Osteoblast (primary cell): ENCODE measurements at regions not wholly inside any gene's neighbourhood (a gene's known extent, or its start where the extent isn't known, plus 50 kb on each side); places are given as distances from the start of the nearest gene placed in this dataset.
"Not testable (repeated sequence)": the region's sequence is repeated elsewhere in the genome, so short reads cannot be mapped to it uniquely, and the experiment has no call there.

ENCODE experiments used
- DNase-seq: peaks from one replicate; pipeline ENCODE4 v3.0.0; 2011; ENCODE audit warnings: low spot score, mixed read lengths; ENCODE audit not compliant: insufficient read length; ENCODE audit errors: missing footprints
- H2AFZ ChIP-seq: 2 replicates; pipeline ENCODE4 v1.6.0; 2011; ENCODE audit warnings: mild to moderate bottlenecking, low read length
- H3K27ac ChIP-seq: 2 replicates; pipeline ENCODE4 v1.5.1; 2011; ENCODE audit warnings: mild to moderate bottlenecking, low read depth, low read length, moderate library complexity
- H3K27me3 ChIP-seq: 2 replicates; pipeline ENCODE4 v1.6.0; 2012; ENCODE audit warnings: mild to moderate bottlenecking, control low read depth, inconsistent platforms, low read length, moderate library complexity; ENCODE audit not compliant: insufficient read depth
- H3K36me3 ChIP-seq: 2 replicates; pipeline ENCODE4 v1.5.1; 2011; ENCODE audit warnings: mild to moderate bottlenecking, low read length, control low read depth, moderate library complexity; ENCODE audit not compliant: insufficient read depth
- H3K4me1 ChIP-seq: 2 replicates; pipeline ENCODE4 v1.5.1; 2011; ENCODE audit warnings: mild to moderate bottlenecking, low read length, control low read depth, moderate library complexity; ENCODE audit not compliant: insufficient read depth
- H3K4me2 ChIP-seq: 2 replicates; pipeline ENCODE4 v1.6.0; 2011; ENCODE audit warnings: mild to moderate bottlenecking, low read length; ENCODE audit not compliant: insufficient read depth
- H3K4me3 ChIP-seq: fragments of 200-600 bp; sonication (generic); 3 replicates; pipeline ENCODE4 v1.5.1; 2012; ENCODE audit warnings: mild to moderate bottlenecking, low read length, inconsistent platforms; ENCODE audit not compliant: insufficient read depth
- H3K79me2 ChIP-seq: 2 replicates; pipeline ENCODE4 v1.6.0; 2012; ENCODE audit warnings: mild to moderate bottlenecking, low read length, control low read depth, inconsistent platforms; ENCODE audit not compliant: insufficient read depth
- H3K9me3 ChIP-seq: 2 replicates; pipeline ENCODE4 v1.5.1; 2011; ENCODE audit warnings: low read depth, low read length, control low read depth
- H4K20me1 ChIP-seq: 2 replicates; pipeline ENCODE4 v1.6.0; 2012; ENCODE audit warnings: mild to moderate bottlenecking, low read length, control low read depth; ENCODE audit not compliant: insufficient read depth
- TF ChIP-seq, protein P1 (sequence below): IDR thresholded peaks from 2 replicates; pipeline ENCODE4 v1.5.1; 2011; ENCODE audit warnings: mild to moderate bottlenecking, low read depth, low read length, moderate library complexity; ENCODE audit errors: extremely low read depth

DNA sequence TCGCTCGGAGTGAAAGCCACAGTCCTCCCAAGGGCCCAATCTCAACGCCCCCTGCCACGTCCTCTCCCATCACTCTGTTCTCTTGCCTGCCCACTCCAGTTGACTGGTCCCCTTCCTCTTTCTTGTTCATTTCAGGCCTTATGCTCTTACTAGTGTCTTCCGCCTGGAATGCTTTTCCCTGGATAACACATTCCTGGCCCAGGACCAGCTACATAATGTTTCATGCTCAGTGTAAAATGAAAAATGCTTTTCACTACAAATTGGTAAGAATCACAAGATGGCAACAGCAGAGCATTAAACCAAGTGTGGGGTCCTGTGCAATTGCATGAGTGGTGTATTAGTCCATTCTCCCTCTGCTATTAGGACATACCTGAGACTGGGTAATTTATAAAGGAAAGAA, 417.2 kb upstream of the KLHL29 start:
- Histone ChIP-seq H3K79me2 (no peaks in the 10 kb centered on the region), H3K9me3 (no peaks in the 10 kb centered on the region)

DNA sequence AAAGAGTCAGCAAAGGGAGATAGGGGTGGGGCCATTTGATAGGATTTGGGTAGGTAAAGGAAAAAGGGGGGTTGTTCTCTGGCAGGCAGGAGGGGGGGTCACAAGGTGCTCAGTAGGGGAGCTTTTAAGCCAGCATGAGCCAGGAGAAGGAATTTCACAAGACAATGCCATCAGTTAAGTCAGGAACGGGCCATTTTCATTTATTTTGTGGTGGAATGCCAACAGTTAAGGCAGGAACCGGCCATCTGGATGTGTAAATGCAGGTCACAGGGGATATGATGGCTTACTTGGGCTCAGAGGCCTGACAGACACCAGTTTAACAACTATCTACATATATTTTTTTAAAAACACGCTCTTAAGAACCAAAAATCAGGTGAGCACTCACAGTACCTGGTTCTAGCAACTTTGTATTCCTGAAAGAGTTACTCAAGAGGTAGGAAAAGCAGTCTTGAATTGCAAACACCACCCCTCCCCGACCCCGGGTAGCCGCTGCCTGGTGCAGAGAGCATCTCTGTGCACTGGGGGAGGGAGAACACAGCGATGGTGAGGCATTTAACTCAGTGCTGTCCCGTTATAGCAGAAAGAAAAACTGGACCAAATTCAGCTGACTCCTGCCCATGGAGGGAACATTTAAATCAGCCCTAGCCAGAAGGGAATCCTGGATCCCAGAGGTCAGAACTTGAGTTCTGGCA, 414.5 kb upstream of the KLHL29 start:
- H3K27ac ChIP-seq: no peak overlapping the region
- no peaks in the 10 kb centered on the region for H3K4me1 ChIP-seq
- no peaks in the 10 kb centered on the region for H3K36me3 ChIP-seq
- H3K4me3 ChIP-seq: no peak overlapping the region
- H4K20me1 ChIP-seq: no peaks in the 10 kb centered on the region
- H3K79me2 ChIP-seq: no peaks in the 10 kb centered on the region
- no peak for DNase-seq
- no peaks in the 10 kb centered on the region for H3K27me3 ChIP-seq
- no peak overlapping the region for H3K4me2 ChIP-seq
- TF ChIP-seq, protein P1, sequence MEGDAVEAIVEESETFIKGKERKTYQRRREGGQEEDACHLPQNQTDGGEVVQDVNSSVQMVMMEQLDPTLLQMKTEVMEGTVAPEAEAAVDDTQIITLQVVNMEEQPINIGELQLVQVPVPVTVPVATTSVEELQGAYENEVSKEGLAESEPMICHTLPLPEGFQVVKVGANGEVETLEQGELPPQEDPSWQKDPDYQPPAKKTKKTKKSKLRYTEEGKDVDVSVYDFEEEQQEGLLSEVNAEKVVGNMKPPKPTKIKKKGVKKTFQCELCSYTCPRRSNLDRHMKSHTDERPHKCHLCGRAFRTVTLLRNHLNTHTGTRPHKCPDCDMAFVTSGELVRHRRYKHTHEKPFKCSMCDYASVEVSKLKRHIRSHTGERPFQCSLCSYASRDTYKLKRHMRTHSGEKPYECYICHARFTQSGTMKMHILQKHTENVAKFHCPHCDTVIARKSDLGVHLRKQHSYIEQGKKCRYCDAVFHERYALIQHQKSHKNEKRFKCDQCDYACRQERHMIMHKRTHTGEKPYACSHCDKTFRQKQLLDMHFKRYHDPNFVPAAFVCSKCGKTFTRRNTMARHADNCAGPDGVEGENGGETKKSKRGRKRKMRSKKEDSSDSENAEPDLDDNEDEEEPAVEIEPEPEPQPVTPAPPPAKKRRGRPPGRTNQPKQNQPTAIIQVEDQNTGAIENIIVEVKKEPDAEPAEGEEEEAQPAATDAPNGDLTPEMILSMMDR: no peak
- H2AFZ ChIP-seq: no peak overlapping the region
- no peaks in the 10 kb centered on the region for H3K9me3 ChIP-seq

More for the DNA sequence above, 417.2 kb upstream of the KLHL29 start:
- H2AFZ ChIP-seq: no peak overlapping the region
- DNase-seq: no peak
- H4K20me1 ChIP-seq: no peaks in the 10 kb centered on the region
- H3K4me3 ChIP-seq: no peak overlapping the region
- TF ChIP-seq, protein P1: no peak
- H3K27me3 ChIP-seq: no peaks in the 10 kb centered on the region
- no peak overlapping the region for H3K4me2 ChIP-seq
- no peaks in the 10 kb centered on the region for H3K4me1 ChIP-seq
- H3K27ac ChIP-seq: no peak overlapping the region
- H3K36me3 ChIP-seq: no peaks in the 10 kb centered on the region

DNA sequence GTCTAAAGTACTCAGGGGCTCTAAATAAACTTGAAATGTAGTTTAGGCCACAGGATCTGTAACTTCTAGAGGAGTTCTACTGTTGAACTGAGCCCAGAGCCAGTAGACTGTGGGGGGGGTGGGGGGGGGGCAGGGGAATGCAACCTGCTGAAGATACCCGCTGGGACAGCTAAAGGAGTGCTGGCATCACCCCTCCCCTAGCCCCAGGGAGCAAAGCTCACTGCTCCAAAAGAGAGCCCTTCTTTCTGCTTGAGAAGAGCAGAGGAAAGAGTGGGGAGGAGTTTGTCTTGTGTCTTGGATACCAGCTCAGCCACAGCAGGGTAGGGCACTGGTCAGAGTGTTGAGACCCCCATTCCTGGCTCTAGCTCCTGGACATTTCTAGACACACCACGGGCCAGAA, 414.0 kb upstream of the KLHL29 start:
- Histone ChIP-seq H3K4me2 (no peak overlapping the region), H3K4me3 (no peak overlapping the region), H4K20me1 (no peaks in the 10 kb centered on the region), H3K27me3 (no peaks in the 10 kb centered on the region), H3K9me3 (no peaks in the 10 kb centered on the region), H3K36me3 (no peaks in the 10 kb centered on the region), H3K27ac (no peak overlapping the region), H3K79me2 (no peaks in the 10 kb centered on the region), H2AFZ (no peak overlapping the region), H3K4me1 (no peaks in the 10 kb centered on the region)
- no peak for DNase-seq
- TF ChIP-seq, protein P1: no peak

DNA sequence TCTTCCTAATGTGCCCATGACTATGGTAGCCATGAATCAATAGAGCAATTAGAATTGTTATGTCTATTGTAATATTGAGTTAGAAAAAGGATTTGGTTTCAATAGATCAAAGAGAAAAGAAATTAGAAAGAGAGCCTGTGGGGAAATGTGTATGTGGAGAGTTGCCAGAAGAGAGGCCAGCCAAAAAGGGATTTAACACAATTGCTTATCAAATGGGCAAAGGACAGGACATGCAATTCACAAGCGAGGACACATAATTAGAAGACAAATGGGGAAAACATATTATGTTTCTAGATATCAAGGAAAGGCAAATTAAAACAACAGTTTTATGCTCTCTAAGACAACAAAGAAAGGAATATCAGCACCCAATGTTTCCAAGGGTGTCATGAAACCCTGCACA, 403.2 kb upstream of the KLHL29 start:
- Histone ChIP-seq H4K20me1 (no peaks in the 10 kb centered on the region), H3K9me3 (no peaks in the 10 kb centered on the region), H3K4me1 (no peaks in the 10 kb centered on the region), H3K4me2 (no peak overlapping the region), H3K4me3 (no peak overlapping the region), H3K79me2 (no peaks in the 10 kb centered on the region), H3K27ac (no peak overlapping the region), H3K36me3 (no peaks in the 10 kb centered on the region), H3K27me3 (no peaks in the 10 kb centered on the region), H2AFZ (no peak overlapping the region)
- TF ChIP-seq, protein P1: no peak
- DNase-seq: no peak

DNA sequence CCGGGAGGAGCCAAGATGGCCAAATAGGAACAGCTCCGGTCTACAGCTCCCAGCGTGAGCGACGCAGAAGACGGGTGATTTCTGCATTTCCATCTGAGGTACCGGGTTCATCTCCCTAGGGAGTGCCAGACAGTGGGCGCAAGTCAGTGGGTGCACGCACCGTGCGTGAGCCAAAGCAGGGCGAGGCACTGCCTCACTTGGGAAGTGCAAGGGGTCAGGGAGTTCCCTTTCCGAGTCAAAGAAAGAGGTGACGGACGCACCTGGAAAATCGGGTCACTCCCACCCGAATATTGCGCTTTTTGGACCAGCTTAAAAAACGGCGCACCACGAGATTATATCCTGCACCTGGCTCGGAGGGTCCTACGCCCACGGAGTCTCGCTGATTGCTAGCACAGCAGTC, 400.8 kb upstream of the KLHL29 start:
- not testable (repeated sequence) for H3K9me3 ChIP-seq, H3K4me3 ChIP-seq, H3K36me3 ChIP-seq, H3K4me1 ChIP-seq, H3K27ac ChIP-seq, H3K79me2 ChIP-seq, H2AFZ ChIP-seq, H3K27me3 ChIP-seq, H4K20me1 ChIP-seq, DNase-seq, H3K4me2 ChIP-seq
